Duodenal mucosa (tissue), 2 donors: ENCODE measurements at regions not wholly inside any gene's neighbourhood (a gene's known extent, or its start where the extent isn't known, plus 50 kb on each side); places are given as distances from the start of the nearest gene placed in this dataset.

ENCODE experiments used
- H3K27ac ChIP-seq: one replicate; pipeline ENCODE4 v1.7.0; 2013; ENCODE audit warnings: low read depth, low read length
- H3K27me3 ChIP-seq, 2 donors: one replicate each; pipeline ENCODE4 v1.7.0; 2013; ENCODE audit warnings: low read length in 2 of 2, control low read depth in 1 of 2; ENCODE audit not compliant: insufficient read depth in 2 of 2, control insufficient read depth in 1 of 2
- H3K36me3 ChIP-seq, 2 donors: one replicate each; pipeline ENCODE4 v1.7.0; 2013; ENCODE audit warnings: low read length in 2 of 2, control low read depth in 1 of 2; ENCODE audit not compliant: insufficient read depth in 2 of 2, control insufficient read depth in 1 of 2
- H3K4me1 ChIP-seq, 2 donors: one replicate each; pipeline ENCODE4 v1.7.0; 2013; ENCODE audit warnings: low read length in 2 of 2, control low read depth in 1 of 2; ENCODE audit not compliant: insufficient read depth in 2 of 2, control insufficient read depth in 1 of 2
- H3K4me3 ChIP-seq, 2 donors: one replicate each; pipeline ENCODE4 v1.7.0; 2013; ENCODE audit warnings: low read length in 2 of 2, low read depth in 1 of 2
- H3K9ac ChIP-seq, 2 donors: one replicate each; pipeline ENCODE4 v1.7.0; 2013; ENCODE audit warnings: low read length in 2 of 2, low read depth in 1 of 2
- H3K9me3 ChIP-seq, 2 donors: one replicate each; pipeline ENCODE4 v1.7.0; 2013; ENCODE audit warnings: low read length in 2 of 2, control low read depth in 1 of 2; ENCODE audit not compliant: control insufficient read depth in 1 of 2

GRCh38 chr22:22414266-22414665 lies 94.3 kb downstream of the ZNF280B start:
- no peak overlapping the region for H3K27ac ChIP-seq

DNA sequence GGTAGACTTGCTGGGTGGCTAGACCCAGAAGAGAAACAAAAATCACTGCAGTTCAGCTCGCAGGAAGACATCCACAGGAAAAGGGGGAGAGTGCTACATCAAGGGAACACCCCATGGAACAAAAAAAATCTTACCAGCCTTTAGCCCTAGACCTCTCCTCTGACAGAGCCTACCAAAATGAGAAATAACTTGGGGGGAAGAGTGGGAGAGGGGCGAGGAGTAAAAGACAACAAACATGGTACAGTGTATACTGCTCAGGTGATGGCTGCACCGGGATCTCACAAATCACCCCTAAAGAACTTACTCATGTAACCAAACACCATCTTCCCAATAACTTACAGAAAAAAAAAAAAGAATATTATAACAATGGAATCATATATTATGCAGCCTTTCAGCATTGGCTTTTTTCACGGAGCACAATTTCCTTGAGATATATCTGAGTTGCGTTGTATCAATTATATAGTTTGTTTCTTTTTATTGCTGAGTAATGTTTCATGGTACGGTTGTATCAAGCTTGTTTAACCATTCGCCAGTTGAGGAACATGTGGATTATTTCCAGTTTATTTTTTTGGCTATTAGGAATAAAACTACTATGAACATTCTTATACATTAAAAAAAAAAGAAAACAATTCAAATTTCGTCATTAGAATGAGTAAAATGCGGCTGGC lies 90.9 kb downstream of the ZNF280B start:
- Histone ChIP-seq H3K4me1 (no peaks in the 10 kb centered on the region), H3K27ac (no peak overlapping the region), H3K27me3 (peaks cover 5 to 8% of the 10 kb centered on the region in 2 donors), H3K36me3 (no peaks in the 10 kb centered on the region), H3K9me3 (no peaks in the 10 kb centered on the region), H3K9ac (no peak overlapping the region), H3K4me3 (no peak overlapping the region)

More at GRCh38 chr22:22414266-22414665, 94.3 kb downstream of the ZNF280B start:
- H3K4me3 ChIP-seq: no peak overlapping the region
- H3K27me3 ChIP-seq: peaks cover 5 to 8% of the 10 kb centered on the region in 2 donors
- no peaks in the 10 kb centered on the region for H3K36me3 ChIP-seq
- no peaks in the 10 kb centered on the region for H3K4me1 ChIP-seq
- no peak overlapping the region for H3K9ac ChIP-seq
- no peaks in the 10 kb centered on the region for H3K9me3 ChIP-seq

- Histone ChIP-seq H3K36me3 (no peaks in the 10 kb centered on the region), H3K9me3 (no peaks in the 10 kb centered on the region), H3K27me3 (peaks cover 8% of the 10 kb centered on the region in 2 donors), H3K9ac (no peak overlapping the region), H3K4me1 (no peaks in the 10 kb centered on the region), H3K4me3 (no peak overlapping the region), H3K27ac (no peak overlapping the region)
These were observed 90.4 kb downstream of the ZNF280B start for GRCh38 chr22:22418163-22418549.

- H3K9ac ChIP-seq: no peak overlapping the region
- peaks cover 8% of the 10 kb centered on the region in 2 donors for H3K27me3 ChIP-seq
- no peak overlapping the region for H3K4me3 ChIP-seq
These were observed 89.6 kb downstream of the ZNF280B start for GRCh38 chr22:22418957-22419356.

GRCh38 chr22:22420580-22420979 lies 88.0 kb downstream of the ZNF280B start:
- Histone ChIP-seq H3K4me1 (no peaks in the 10 kb centered on the region), H3K27ac (no peak overlapping the region), H3K9ac (no peak overlapping the region), H3K4me3 (no peak overlapping the region), H3K9me3 (no peaks in the 10 kb centered on the region), H3K36me3 (no peaks in the 10 kb centered on the region), H3K27me3 (peaks cover 3 to 8% of the 10 kb centered on the region in 2 donors)

More at GRCh38 chr22:22418957-22419356, 89.6 kb downstream of the ZNF280B start:
- H3K27ac ChIP-seq: no peak overlapping the region
- no peaks in the 10 kb centered on the region for H3K4me1 ChIP-seq
- H3K9me3 ChIP-seq: no peaks in the 10 kb centered on the region
- no peaks in the 10 kb centered on the region for H3K36me3 ChIP-seq

DNA sequence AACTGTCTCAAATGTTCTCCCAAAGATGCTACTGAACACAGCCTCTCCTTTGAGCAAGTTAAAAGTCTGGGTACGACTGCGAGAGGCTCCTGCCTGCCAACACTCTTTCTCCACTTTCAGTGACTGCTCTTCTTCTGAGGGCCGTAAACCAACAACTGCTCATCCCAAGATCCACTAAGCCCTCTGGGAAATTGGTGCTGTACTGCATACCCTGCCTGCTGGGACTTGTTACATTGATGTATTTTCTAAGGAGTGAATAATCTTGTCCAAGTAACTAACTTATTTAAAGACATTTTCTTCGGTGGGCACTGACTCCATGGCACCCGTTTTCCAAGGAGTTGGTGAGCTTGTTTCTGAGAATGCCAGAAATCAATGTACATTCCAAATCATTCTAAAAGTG lies 87.2 kb downstream of the ZNF280B start:
- no peaks in the 10 kb centered on the region for H3K9me3 ChIP-seq
- no peaks in the 10 kb centered on the region for H3K4me1 ChIP-seq
- H3K27ac ChIP-seq: no peak overlapping the region
- no peak overlapping the region for H3K9ac ChIP-seq
- peaks cover 3 to 8% of the 10 kb centered on the region in 2 donors for H3K27me3 ChIP-seq
- H3K36me3 ChIP-seq: no peaks in the 10 kb centered on the region
- no peak overlapping the region for H3K4me3 ChIP-seq

DNA sequence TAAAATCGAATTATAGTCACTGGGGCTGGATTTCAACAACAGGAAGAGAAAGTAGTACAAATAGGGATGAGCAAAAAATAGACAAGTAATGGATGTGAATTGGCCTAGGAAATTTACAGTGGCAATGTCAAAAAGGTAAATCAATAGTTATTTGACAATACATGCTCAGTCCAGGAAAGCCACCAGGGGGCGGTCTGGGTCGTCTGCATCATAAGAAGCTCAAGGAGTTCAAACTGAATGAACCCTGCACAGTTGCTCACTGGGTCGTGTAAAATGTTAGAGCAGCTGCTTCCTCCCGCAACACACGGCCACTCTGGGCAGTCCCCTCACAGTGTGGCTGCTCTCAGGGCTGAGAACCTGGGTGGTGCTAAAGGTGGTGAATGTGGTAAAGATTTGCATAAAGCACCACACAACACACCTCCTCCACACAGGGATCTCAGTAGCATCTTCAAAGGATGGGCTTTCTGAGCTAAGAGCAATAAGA lies 85.9 kb downstream of the ZNF280B start:
- no peaks in the 10 kb centered on the region for H3K9me3 ChIP-seq
- H3K4me1 ChIP-seq: no peaks in the 10 kb centered on the region
- no peak overlapping the region for H3K27ac ChIP-seq
- H3K27me3 ChIP-seq: peaks cover 3 to 5% of the 10 kb centered on the region in 2 donors
- no peak overlapping the region for H3K4me3 ChIP-seq
- H3K9ac ChIP-seq: no peak overlapping the region
- no peaks in the 10 kb centered on the region for H3K36me3 ChIP-seq

- Histone ChIP-seq H3K27ac (no peak overlapping the region), H3K9me3 (no peaks in the 10 kb centered on the region), H3K4me3 (no peak overlapping the region), H3K36me3 (no peaks in the 10 kb centered on the region), H3K4me1 (no peaks in the 10 kb centered on the region), H3K9ac (no peak overlapping the region), H3K27me3 (peaks cover 2 to 3% of the 10 kb centered on the region in 2 donors)
These were observed 84.9 kb downstream of the ZNF280B start for GRCh38 chr22:22423681-22424080.

GRCh38 chr22:22424210-22424800 lies 84.2 kb downstream of the ZNF280B start:
- Histone ChIP-seq H3K4me3 (no peak overlapping the region), H3K36me3 (no peaks in the 10 kb centered on the region), H3K27ac (no peak overlapping the region), H3K9ac (no peak overlapping the region), H3K4me1 (no peaks in the 10 kb centered on the region), H3K27me3 (peaks cover 0 to 3% of the 10 kb centered on the region in 2 donors), H3K9me3 (no peaks in the 10 kb centered on the region)

DNA sequence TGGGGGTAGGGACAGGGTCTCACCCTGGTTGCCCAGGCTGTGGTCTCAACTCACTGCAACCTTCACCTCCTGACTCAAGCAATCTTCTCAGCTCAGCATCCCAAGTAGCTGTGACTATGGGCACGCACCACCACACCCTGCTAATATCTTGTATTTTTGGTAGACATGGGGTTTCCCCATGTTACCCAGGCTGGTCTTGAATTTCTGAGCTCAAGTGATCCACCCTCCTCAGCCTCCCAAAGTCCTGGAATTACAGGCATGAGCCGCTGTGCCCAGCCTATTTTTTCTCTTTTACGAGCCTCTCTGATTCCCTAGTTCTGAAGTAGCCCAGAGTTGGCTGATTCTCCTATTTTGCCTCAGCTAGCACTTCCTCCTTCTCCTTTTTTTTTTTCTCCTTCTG lies 83.6 kb downstream of the ZNF280B start:
- Histone ChIP-seq H3K27me3 (peaks cover 0 to 3% of the 10 kb centered on the region in 2 donors), H3K9me3 (no peaks in the 10 kb centered on the region), H3K4me1 (no peaks in the 10 kb centered on the region), H3K4me3 (no peak overlapping the region), H3K27ac (no peak overlapping the region), H3K36me3 (no peaks in the 10 kb centered on the region), H3K9ac (no peak overlapping the region)
